K562 (cell line): ENCODE measurements at regions not wholly inside any gene's neighbourhood (a gene's known extent, or its start where the extent isn't known, plus 50 kb on each side); places are given as distances from the start of the nearest gene placed in this dataset.

Experiments
- BRCA1 ChIP-seq, 2 experiments: fragments of 450-650 bp in 1 of 2; sonication (generic) in 1 of 2; formaldehyde crosslinking in 1 of 2; IDR thresholded peaks; 2 replicates each; pipeline versions ENCODE4 v1.5.0 to v1.6.1; 2017 to 2020; ENCODE audit warnings: mild to moderate bottlenecking in 1 of 2, missing genetic modification reagents in 1 of 2
- CEBPB ChIP-seq: fragments of 450-650 bp; IDR thresholded peaks from 2 replicates; pipeline ENCODE4 v1.6.1; 2016; ENCODE audit warnings: missing genetic modification characterization, missing compliant biosample characterization
- EP300 ChIP-seq: IDR thresholded peaks from 2 replicates; pipeline ENCODE4 v1.6.1; 2012; ENCODE audit warnings: low read length, improper control_type of control experiment
- EZH2 ChIP-seq: IDR thresholded peaks from 2 replicates; pipeline ENCODE4 v1.6.1; 2012; ENCODE audit warnings: low read depth, mild to moderate bottlenecking, inconsistent platforms, low read length, borderline replicate concordance
- GTF2F1 ChIP-seq: IDR thresholded peaks from 2 replicates; pipeline ENCODE4 v1.6.1; 2011; ENCODE audit warnings: low read depth, low read length, improper control_type of control experiment
- HDAC2 ChIP-seq: fragments of 450-650 bp; IDR thresholded peaks from 2 replicates; pipeline ENCODE4 v1.6.1; 2016; ENCODE audit warnings: mild to moderate bottlenecking
- HINFP ChIP-seq: fragments of 450-650 bp; conservative IDR thresholded peaks from 2 replicates; pipeline ENCODE4 v1.6.1; 2016; ENCODE audit warnings: missing genetic modification characterization, low read depth, mild to moderate bottlenecking, control low read depth, missing compliant biosample characterization
- JUND ChIP-seq, 2 experiments: IDR thresholded peaks; 2 replicates in 1 of 2; 3 replicates in 1 of 2; pipeline ENCODE4 v1.6.1; 2011; ENCODE audit warnings: borderline replicate concordance in 2 of 2, low read depth in 2 of 2, low read length in 2 of 2, improper control_type of control experiment in 1 of 2, missing biosample characterization in 1 of 2, missing genetic modification characterization in 1 of 2, missing genetic modification reagents in 1 of 2
- RNF2 ChIP-seq: sonication (generic); IDR thresholded peaks from 2 replicates; pipeline ENCODE4 v1.6.1; 2016
- TAF1 ChIP-seq: IDR thresholded peaks from 2 replicates; pipeline ENCODE4 v1.6.1; 2011; ENCODE audit warnings: mild to moderate bottlenecking, low read length, moderate library complexity; ENCODE audit not compliant: insufficient read depth, control insufficient read depth, severe bottlenecking; ENCODE audit errors: extremely low read depth
- THAP12 ChIP-seq: fragments of 250-450 bp; sonication (Bioruptor Pico); IDR thresholded peaks from 2 replicates; pipeline ENCODE4 v1.9.0; 2021; ENCODE audit warnings: mild to moderate bottlenecking, inconsistent platforms
- TRIM28 ChIP-seq: fragments of 450-650 bp; IDR thresholded peaks from 2 replicates; pipeline ENCODE4 v1.6.1; 2017

GRCh38 chr4:74528178-74528577 is 83.2 kb downstream of the AREG start:
- TF ChIP-seq CEBPB (tag) = no peak
- no peak for TF ChIP-seq RNF2
- no peak for TF ChIP-seq HINFP (tag)
- no peak for TF ChIP-seq JUND (IDR thresholded peaks at IDR 0.05; ENCODE audit: borderline replicate concordance, low read depth, low read length)
- TF ChIP-seq JUND (tag; IDR thresholded peaks at IDR 0.05; ENCODE audit: borderline replicate concordance, low read depth, low read length) = no peak
- no peak for TF ChIP-seq HDAC2
- no peak for TF ChIP-seq GTF2F1
- TF ChIP-seq BRCA1 (IDR thresholded peaks at IDR 0.05) = no peak
- TF ChIP-seq BRCA1 (CRISPR knock-in tag; IDR thresholded peaks at IDR 0.05) = no peak
- no peak for TF ChIP-seq TRIM28
- no peak for TF ChIP-seq EZH2
- no peak for TF ChIP-seq EP300
- no peak for TF ChIP-seq THAP12 (CRISPR knock-in tag)
- no peak for TF ChIP-seq TAF1
